Erythroblast (primary cell): ENCODE measurements at regions not wholly inside any gene's neighbourhood (a gene's known extent, or its start where the extent isn't known, plus 50 kb on each side); places are given as distances from the start of the nearest gene placed in this dataset.

Experiments
- GATA1 ChIP-seq: IDR thresholded peaks from 2 replicates; pipeline ENCODE4 v1.6.1; 2011; ENCODE audit warnings: low read depth, mild to moderate bottlenecking, control low read depth, low read length, moderate library complexity
- POLR2A ChIP-seq: IDR thresholded peaks from 2 replicates; pipeline ENCODE4 v1.6.1; 2011; ENCODE audit warnings: mild to moderate bottlenecking, low read length

GRCh38 chr16:49972961-49973360 lies 52.1 kb upstream of the CNEP1R1 start:
- TF ChIP-seq GATA1 (no peak), POLR2A (no peak)
